ENCODE measurements at regions not wholly inside any gene's neighbourhood (a gene's known extent, or its start where the extent isn't known, plus 50 kb on each side); places are given as distances from the start of the nearest gene placed in this dataset.
A peak's percentile ranks its signal among the peaks of the same experiment; 100 is the strongest.

DNA sequence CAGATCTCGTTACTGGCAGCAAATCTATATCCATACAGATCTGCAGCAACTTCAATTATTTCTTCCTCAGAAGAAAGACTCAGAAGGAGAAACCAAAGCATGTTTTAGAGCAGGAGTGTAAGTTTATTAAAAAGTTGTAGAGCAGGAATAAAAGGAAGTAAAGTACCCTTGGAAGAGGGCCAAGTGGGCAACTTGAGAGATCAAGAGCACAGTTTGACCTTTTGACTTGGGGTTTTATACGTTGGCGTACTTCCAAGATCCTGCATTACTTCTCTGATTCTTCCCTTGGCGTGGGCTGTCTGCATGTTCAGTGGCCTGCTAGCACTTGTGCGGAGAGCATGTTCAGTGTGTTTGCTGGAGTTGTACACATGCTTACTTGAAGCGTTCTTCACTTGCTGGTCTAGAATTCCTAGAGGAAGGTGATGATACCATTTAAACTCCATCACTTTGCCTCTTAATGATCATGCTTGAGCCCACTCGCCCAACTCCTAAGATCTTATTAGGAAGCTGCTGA is 1114.7 kb upstream of the PABPC4L start:
- peak; percentile 0 for DNase-seq

DNA sequence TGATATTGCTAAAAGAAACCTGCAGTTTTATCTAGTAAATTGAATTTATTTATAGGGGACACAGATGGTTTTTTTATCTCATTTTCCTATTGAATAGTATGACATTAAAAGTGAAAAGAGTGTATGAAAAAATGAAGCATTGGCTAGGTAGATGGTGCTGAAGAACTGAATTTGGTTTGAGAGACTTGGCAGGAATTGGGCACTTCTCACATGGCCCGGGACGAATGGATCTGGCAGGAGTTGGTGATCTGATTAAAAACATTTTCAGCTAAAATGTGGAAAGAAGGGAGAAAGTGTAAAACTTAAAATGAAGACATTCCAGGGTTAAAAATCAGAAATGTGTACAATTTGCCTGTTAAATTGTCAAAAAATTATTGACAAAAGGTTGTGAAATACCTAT is 1088.5 kb upstream of the PABPC4L start:
- DNase-seq = no peak

DNA sequence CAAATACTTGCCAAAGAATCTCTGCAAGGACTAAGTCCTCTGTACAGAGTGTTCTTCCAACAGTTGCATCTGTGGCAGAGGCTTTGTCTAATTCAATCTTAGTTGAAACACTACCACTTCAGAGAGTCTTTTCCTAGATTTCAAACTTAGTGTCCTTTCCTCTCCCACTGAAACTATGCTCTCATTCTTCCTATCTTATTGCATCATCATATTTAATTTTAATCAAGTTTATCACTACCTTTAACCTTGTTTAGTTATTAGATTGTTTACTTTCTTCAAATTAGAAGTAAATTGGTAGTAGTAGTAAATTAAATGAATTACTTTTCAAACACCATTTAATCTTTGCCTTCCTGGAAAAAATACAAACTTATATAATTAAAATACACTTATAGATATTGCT is 1082.3 kb upstream of the PABPC4L start:
- no peak for DNase-seq

DNA sequence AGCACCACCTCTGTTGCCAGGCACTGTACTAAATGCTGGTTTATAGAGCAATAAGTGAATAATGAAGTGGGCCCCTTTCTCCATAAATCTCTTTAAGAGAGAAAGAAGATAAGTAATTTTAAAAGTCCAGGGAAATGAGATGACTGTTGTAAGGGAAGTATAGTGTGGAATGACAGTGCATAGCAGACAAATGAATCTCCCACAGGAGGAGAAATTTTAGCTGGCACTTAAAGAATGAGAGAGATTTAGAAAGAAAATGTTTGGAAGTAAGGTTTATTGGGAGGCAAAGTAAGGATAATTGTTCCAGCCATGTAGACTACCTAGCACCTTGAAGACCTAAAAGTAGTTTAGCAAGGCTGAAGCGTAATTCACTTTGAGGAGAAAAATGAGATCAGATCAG is 1081.1 kb upstream of the PABPC4L start:
- DNase-seq = no peak

- DNase-seq = no peak
Observed at GRCh38 chr4:135281230-135281629, 1079.6 kb upstream of the PABPC4L start.

DNA sequence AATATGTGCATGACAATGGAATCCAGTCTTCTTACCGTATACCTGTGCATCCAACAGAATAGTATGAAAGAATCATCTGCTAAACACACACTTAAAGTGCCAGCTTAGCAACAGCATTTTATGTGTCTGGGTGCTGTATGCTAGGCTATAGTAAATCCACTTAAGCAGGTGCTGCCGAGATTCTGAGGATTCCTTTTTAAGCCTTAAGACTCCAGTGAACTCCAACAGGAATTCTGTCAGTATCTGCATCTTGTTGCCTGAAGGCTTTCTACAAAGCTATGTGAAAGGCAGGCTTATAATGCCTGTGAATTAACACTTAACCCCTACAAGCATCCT is 1076.4 kb upstream of the PABPC4L start:
- DNase-seq = no peak

DNA sequence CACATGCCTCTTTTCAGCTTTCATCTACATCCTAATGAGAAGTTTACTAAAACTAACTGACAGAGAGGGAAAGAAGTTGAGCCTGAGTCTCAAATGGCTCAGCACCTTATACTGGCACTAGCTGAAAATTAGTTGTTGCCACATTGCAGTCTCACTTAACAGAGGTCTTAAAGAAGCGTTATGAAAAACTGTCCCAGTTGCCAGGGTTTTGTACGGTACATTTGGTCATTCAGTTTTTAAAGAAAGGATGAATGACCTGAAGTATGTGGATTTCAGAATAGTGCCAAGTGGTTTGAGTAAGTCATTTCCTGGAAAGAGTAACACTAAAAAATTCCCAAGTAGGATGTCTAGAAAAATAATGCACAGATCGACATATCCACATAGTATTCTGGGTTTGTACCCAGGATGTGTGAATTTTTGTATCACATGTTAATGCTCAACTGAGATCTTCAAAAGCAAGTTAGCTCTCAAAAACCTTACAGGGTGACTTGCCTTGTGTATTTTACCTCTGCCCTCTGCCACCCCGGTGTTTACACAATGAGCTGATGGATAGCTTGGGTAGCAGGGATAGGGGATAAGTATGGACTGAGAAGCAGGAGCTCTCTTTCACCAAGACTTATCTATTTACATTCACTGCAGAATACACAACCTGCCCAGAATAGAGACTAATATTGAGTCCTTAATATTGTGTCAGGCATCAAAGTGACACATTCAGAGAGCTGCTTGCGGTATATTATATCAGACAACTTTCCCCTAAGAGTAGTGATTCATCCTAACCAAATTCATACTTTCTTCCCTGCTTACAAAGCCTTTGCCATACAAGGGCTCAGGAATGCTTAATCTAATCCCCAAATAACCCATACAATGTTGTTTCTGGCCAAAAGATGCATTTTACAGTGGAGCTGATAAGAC is 1075.7 kb upstream of the PABPC4L start:
- no peak for DNase-seq

DNA sequence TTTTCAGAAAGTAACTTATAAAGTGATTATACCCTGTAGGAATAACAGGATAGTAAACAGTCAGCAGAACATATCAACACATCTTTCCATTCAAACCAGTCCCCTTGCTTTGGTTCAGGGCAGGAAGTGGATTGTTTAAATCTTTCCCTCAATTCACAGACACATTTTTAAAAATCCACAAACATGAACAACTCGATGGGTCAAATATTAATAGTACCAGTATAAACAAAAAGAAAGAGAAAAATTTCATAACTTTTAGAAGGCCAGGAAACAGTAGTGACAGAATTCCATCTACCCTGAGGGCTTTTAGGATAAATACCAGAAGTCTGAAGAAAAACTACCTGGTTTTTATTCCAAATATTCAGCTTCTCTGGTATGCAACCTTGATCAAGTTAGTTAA is 1072.8 kb upstream of the PABPC4L start:
- DNase-seq = no peak

- no peak for DNase-seq
Observed at GRCh38 chr4:135269125-135269890, 1067.7 kb upstream of the PABPC4L start.

DNA sequence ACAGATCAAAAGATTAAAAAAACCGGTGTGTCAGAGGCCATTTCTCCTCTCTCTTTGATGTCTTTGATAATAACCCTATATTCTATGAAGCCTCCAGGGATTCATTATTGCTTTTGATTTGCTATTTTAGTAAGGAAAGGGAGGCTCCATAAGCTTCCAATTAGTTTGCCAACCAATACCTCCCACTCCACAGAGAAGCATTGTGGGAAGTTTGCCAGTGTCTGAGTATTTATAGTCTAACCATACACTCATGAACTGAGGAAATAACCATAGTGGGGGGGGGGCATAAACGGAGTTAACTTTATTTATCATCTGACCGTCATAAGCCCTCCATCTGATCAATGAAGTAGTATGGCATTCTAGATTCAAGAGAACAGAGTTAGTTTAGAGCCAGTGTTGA is 1066.8 kb upstream of the PABPC4L start:
- DNase-seq = no peak

- peak; percentile 76 for DNase-seq
Observed at GRCh38 chr4:135267148-135267865, 1065.7 kb upstream of the PABPC4L start.

DNA sequence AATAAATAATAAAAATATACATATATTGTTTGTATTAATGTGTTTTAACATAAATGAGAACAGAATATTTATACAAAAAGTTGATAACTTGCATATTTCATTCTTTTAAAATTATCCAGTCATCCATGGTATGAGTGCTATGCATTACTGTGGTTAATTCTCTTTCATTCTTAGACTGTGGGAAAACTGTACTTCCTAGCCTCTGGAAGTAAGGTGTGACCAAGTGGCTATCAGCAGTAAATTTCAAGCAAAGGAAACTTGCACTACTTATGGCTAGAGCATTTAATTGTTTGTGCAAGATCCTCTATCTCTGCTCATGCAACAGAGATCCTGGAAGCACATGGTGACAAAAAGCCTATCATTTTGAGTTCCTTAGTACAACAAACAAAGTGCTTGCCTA is 1054.5 kb upstream of the PABPC4L start:
- DNase-seq = no peak

DNA sequence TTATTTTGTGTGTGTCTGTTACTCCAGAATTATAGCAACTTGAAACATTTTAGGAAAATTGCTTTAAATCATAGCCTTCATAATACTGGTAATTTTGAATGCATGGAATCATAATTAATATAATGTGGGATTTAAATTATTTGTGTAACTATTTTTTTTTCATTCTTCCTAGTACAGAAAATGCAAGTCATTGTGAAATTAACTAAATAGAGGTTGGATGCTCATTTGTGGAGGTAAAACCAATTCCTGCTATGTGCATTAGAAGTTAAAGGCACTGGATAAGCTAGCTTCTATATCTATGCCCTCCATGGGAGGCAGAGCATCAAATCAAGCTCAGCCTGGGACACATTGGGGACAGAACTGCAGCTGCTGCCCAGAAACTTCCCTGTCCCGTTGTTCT is 1048.5 kb upstream of the PABPC4L start:
- DNase-seq = no peak

DNA sequence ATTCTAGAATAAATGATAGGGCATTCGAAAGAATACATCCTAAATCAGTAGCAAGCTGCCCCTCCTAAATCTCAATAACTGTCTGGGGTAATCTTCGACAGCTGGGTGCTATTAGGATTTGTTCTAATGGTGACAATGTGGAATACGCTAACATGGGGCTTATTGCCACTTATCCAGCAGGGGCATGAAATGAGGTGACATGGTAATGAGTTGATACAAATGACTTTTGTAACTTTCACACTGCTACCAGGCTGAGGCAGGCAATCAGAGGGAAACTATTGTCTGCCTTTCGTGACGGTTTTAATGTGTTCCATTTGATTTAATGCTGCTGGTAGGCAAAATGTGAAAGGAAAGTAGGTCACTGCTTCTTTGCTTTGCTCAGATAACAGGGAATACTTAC is 1047.4 kb upstream of the PABPC4L start:
- DNase-seq = no peak

DNA sequence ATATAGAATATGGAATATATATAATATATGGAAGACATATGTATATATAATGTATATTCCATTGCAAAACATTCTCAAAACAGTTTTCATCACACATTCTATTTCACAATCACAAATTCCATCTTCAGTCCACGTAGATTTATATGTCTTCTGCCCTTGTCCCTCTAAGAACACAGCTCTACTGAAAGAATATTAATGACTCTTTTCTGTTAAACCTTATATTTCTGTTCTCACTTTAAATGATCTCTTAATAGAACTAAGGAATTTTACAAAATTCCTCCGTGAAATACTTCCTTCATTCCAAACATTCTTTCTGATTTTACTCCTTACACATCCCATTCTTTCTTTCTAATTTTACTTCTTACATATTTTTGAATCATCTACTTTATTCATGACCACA is 1043.1 kb upstream of the PABPC4L start:
- no peak for DNase-seq

- DNase-seq = peak; percentile 42
Observed at GRCh38 chr4:135244056-135244455, 1042.5 kb upstream of the PABPC4L start.

DNA sequence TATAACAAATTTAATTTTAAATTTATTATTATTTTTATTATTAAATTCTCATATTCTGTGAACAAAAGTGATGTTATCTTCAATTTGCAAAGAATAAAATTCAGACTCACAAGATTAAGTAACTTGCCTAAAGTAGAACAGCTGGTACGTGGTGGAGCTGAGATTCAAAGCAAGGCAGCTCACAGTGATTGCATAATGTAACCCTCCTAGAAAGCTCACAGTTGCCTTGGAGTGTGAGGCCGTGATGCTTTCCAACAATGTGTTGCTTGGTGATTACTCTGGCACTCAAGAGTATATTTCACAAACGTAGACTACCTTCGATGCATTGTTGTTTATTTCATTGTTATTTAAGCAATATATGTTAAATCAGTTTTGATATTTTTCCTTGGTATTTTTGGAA is 1039.2 kb upstream of the PABPC4L start:
- DNase-seq = no peak

DNA sequence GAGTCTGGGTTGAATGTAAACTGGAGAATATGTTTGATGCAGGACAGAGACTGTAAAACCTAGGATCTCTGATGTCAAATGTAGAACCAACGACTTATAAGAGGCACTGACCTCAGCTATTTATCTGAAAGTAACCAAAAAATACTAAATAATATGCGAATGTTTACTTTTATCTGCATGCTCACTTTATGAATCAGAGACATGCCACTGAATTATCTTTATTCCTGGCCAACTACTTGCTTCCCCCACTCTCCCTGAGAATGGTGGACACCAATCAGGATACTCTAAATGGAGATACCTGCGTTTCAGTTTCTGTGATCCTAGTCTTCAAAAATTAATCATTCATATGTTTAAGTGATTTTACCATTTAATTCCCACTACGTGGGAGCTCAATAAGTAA is 1038.4 kb upstream of the PABPC4L start:
- no peak for DNase-seq

DNA sequence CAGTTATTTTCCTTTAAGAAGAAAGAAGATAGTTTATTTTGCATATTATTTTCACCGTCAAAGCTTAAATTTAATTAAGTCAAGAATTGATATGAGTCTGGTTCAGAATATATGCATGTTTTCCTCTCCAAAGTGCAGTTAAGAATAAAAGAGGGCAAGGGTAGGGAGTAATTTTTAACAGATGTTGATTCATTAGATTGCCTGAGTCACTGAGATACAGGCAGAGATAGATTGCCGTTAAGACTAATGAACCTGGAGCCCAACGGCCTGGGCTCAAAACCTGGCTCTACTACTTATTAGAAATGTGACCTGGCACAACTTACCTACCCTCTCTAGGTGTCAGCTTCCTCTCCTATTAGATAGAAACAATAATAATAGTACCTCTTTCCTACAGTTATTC is 1037.4 kb upstream of the PABPC4L start:
- DNase-seq = no peak

- DNase-seq = no peak
Observed at GRCh38 chr4:135236048-135236447, 1034.5 kb upstream of the PABPC4L start.

DNA sequence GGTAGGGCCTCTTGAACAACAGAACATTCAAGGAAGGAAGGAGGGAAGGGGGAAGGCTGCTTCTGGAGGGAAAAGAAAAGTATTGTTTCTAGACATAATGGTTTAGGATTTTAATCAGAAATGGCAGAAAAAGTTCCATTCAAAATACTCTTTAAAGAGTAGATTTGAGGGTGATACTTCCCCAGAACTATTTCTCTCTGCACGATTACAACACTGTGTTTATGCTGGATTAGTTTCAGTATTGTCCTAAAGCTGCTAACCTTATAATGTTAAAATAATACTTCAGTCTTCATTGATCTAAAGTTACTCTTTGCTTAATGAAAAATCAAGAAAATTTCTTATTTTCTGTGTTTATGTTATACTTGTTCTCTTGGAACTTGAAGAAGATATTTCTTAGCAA is 1026.3 kb upstream of the PABPC4L start:
- no peak for DNase-seq

DNA sequence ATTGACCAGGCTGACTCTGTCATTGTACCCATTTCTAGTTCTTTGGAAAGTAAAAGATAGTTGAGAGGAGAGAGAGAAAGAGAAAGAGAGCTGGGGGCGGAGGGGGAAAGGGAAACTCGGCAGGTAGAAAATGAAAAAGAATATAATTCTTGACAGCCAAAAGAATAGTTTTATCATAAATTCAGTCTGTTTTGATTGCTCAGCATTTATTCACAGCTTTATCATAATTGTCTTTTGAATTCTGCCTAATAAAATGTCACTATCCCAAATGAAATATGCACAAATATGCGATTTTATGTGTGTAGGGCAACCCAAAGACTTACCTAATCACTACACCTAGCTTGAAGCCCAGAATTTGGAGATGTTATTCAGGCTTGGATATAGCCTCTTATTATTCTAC is 1024.0 kb upstream of the PABPC4L start:
- no peak for DNase-seq

- DNase-seq = no peak
Observed at GRCh38 chr4:135210341-135210740, 1008.8 kb upstream of the PABPC4L start.
